Urothelium cell line (cell line): ENCODE measurements at regions not wholly inside any gene's neighbourhood (a gene's known extent, or its start where the extent isn't known, plus 50 kb on each side); places are given as distances from the start of the nearest gene placed in this dataset.
"Not testable (repeated sequence)": the region's sequence is repeated elsewhere in the genome, so short reads cannot be mapped to it uniquely, and the experiment has no call there.

Experiments
- DNase-seq: peaks from one replicate; pipeline ENCODE4 v3.0.0; 2011; ENCODE audit warnings: low spot score, mixed read lengths
- FAIRE-seq: peaks from 2 replicates; lab custom pipeline; 2011; peaks lifted over from hg19 to GRCh38; lab: Jason Lieb, UNC

GRCh38 chr2:75844651-75845050, 133.9 kb upstream of the GCFC2 start:
- DNase-seq (peak; percentile 58), FAIRE-seq (no peak)

GRCh38 chr2:75834588-75834987, 123.9 kb upstream of the GCFC2 start:
- FAIRE-seq, DNase-seq: not testable (repeated sequence)

GRCh38 chr2:75833386-75833785, 122.7 kb upstream of the GCFC2 start:
- FAIRE-seq (no peak), DNase-seq (no peak)

GRCh38 chr2:75828826-75829225, 118.1 kb upstream of the GCFC2 start:
- DNase-seq: no peak

GRCh38 chr2:75823515-75823914, 112.8 kb upstream of the GCFC2 start:
- FAIRE-seq, DNase-seq: not testable (repeated sequence)

More at GRCh38 chr2:75828826-75829225, 118.1 kb upstream of the GCFC2 start:
- no peak for FAIRE-seq

- FAIRE-seq: no peak
- DNase-seq: no peak
Observed at GRCh38 chr2:75822336-75822735, 111.6 kb upstream of the GCFC2 start.

GRCh38 chr2:75820693-75821092, 110.0 kb upstream of the GCFC2 start:
- no peak for FAIRE-seq
- DNase-seq: no peak

GRCh38 chr2:75810611-75811330, 100.1 kb upstream of the GCFC2 start:
- FAIRE-seq: no peak
- no peak for DNase-seq

- no peak for DNase-seq
- FAIRE-seq: no peak
Observed at GRCh38 chr2:75808793-75809535, 98.2 kb upstream of the GCFC2 start.

GRCh38 chr2:75807992-75808391, 97.3 kb upstream of the GCFC2 start:
- DNase-seq (peak; percentile 30), FAIRE-seq (peak; percentile 32)

- FAIRE-seq (no peak), DNase-seq (no peak)
Observed at GRCh38 chr2:75801234-75801982, 90.7 kb upstream of the GCFC2 start.

- FAIRE-seq (no peak), DNase-seq (no peak)
Observed at GRCh38 chr2:75800456-75800855, 89.7 kb upstream of the GCFC2 start.

- DNase-seq (no peak), FAIRE-seq (no peak)
Observed at GRCh38 chr2:75799859-75800258, 89.1 kb upstream of the GCFC2 start.

GRCh38 chr2:75798569-75798968, 87.9 kb upstream of the GCFC2 start:
- FAIRE-seq (no peak), DNase-seq (no peak)

- DNase-seq (no peak), FAIRE-seq (no peak)
Observed at GRCh38 chr2:75792996-75793395, 82.3 kb upstream of the GCFC2 start.

- DNase-seq (no peak), FAIRE-seq (no peak)
Observed at GRCh38 chr2:75792146-75792545, 81.4 kb upstream of the GCFC2 start.

GRCh38 chr2:75790814-75791467, 80.2 kb upstream of the GCFC2 start:
- FAIRE-seq: no peak

GRCh38 chr2:75790121-75790813, 79.6 kb upstream of the GCFC2 start:
- no peak for FAIRE-seq
- DNase-seq: no peak

More at GRCh38 chr2:75790814-75791467, 80.2 kb upstream of the GCFC2 start:
- no peak for DNase-seq

- FAIRE-seq (no peak), DNase-seq (no peak)
Observed at GRCh38 chr2:75788902-75789301, 78.2 kb upstream of the GCFC2 start.

GRCh38 chr2:75788154-75788553, 77.4 kb upstream of the GCFC2 start:
- no peak for DNase-seq
- FAIRE-seq: peak; percentile 91
